ENCODE measurements at regions not wholly inside any gene's neighbourhood (a gene's known extent, or its start where the extent isn't known, plus 50 kb on each side); places are given as distances from the start of the nearest gene placed in this dataset.

DNA sequence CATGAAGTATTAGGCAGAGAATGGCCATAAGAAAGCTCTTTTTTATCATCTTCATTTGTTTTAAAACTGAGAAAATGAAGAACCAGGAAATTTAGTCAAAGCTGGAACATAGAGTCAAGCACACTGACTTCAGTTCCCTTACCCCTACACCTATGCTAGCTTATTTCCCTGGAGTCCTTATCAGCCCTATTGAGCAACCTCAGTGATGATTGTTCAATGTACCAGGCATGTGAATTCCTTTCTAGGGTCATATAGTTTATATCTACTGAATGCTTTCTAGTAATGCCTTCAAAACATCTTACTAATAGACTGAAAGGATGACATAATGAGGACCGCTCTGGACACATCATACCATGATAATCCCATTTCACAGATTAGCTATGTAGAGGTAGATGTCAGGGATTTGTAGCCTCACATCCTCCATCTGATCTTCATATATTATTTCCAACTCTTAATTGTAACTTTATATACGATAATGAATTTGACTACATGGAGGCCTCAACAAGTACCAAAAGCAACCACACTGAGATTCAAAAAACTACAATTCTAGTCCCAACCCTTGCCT is 460.4 kb upstream of the DYNLRB2 start:
- no peak for DNase-seq (ENCODE audit: low spot score)

DNA sequence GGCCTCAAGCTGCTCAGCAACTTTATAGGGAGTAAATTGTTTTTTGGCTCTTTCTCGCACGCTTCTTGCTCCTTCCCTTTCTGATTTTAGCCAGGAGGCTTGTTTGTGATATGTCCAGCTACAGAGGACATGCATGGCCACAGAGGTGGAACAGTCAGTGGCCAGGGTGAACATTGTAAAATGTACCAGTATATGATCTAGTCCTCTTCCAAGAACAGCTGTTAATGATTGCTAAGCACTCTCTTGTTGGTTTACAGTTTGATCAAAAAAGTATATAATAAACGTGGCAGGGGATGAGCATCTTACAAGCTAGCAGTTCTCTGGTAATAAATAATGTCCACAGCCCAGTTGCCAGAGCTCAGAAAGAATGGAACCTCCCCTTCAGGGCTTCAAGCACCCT is 461.7 kb upstream of the DYNLRB2 start:
- no peak for DNase-seq (ENCODE audit: low spot score)

DNA sequence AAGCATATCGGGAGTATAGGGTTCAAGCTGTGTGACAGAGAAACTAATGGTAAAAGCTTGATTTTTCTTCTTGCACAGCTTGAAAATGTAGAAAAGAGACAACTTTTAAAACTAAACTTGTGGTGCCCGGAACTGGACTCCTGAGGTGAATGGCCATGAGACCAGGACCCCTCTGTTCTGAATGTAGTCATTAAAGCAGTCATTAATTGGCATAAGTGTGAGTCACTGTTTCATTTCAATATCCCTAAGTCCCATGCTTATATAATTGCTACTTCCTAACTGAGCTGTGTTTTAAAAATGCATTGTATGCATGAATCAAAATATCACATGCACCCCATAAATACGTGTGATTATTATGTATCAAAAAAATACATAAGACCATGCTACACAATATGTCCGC is 463.1 kb upstream of the DYNLRB2 start:
- DNase-seq (ENCODE audit: low spot score): no peak

DNA sequence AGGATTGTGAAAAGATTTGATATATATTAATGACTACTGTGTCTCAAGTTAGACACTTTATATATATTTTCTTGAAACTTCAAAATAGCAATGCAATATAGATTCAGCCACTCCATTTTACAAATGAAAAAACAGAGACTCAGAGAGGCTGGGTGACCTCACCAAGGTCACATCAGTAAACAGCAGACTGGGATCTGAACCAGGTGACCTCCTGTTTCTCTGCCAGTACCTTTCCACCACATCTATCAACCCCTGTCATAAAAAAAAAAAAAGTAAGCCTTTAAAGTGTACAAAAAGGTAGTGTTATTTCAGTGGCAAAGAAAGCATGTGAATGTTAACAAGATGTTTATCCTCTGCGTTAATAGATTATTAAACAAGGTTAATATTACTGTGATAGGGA is 466.5 kb upstream of the DYNLRB2 start:
- no peak for DNase-seq (ENCODE audit: low spot score)

DNA sequence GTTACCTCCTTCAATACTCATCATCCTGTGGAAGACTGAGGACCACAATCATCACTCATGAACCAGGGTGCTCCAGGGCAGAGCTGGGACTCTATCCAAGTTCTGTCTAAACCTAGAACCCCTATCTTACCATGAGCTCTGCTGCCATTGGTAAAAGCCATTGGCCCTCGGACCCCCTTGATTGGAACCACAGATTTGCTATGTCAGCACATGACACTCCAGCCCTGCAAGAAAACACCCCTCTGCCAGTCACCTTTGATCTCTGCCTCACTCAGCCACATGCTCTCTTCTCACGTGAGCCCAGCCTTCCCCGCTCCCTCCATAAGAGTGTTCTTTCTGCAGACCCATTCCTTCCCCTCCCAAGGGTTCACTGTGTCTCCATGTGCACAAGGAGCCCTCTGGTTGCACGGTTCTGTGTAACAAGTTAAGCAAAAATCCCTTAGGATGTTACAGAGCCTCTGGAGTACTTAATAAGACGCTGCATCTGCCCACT is 468.8 kb upstream of the DYNLRB2 start:
- no peak for DNase-seq (ENCODE audit: low spot score)

DNA sequence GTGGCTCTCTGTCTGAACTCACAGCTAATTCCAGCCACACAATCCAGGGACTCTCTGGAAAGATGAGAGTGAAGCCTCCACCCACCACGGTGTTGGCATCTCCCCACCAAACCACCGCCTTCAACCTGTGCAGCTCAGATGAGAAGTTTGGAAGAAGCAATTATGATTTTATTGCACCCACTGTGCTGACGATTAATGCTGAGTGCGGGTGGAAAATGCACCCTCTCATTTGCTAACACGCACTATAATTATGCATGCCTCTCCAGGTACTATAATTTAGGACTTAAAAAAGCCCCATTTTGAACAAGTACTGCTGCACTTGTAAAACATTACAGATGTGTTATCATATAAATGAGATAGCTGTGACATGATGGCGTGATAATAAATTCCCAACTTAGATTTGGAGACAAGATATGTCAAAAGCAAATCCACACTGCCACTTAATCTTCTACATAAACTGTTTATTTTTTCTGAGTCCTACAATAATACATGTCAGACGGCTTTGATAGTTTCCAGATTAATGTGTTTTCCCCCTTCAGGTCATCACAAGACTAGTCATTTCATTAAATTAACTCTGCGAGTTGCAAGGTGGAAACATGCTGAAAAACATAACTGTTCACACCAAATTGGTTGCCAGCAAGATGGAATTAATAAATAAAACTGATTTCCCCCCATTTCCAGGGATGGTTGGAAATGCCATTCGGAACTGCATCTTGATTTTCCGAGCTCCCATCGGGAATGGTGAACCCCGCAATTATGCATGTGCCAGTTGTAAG is 466.5 kb upstream of the MAF start:
- DNase-seq (ENCODE audit: low spot score): no peak

DNA sequence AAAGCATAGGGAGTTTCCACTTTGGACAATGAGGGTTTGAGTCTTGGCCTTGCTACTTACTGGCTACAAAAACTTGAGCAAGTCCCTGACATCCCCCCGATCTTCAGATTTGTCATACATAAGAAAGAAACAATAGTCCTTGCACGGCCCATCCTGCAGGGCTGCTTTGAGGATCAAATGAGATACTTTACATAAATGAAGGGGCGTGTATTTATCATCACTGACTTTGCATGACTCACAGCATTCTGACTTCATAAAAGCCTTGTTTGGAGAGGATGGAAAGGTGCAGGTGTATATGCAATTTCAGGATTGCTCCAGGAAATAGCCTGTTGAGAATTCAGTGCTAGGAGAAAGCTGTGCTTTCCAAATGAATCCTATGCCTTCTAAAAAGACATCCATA is 465.0 kb upstream of the MAF start:
- no peak for DNase-seq (ENCODE audit: low spot score)

DNA sequence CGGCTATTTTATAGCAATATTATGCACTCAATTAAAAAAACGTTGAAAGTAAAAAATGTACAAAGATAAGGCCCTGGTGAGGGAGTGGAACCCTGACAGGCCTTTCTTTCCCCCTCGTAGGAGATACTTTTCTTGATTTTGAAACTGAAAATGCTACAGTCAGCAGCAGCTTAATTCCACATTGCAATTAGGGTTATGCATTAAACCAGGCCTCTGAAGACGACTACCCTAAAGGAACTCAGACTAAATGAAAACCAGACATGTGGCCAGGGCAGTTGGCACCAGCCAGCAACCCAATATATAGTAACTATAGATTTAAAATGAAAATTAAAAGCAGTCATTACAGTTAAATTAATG is 463.2 kb upstream of the MAF start:
- DNase-seq (ENCODE audit: low spot score): no peak

DNA sequence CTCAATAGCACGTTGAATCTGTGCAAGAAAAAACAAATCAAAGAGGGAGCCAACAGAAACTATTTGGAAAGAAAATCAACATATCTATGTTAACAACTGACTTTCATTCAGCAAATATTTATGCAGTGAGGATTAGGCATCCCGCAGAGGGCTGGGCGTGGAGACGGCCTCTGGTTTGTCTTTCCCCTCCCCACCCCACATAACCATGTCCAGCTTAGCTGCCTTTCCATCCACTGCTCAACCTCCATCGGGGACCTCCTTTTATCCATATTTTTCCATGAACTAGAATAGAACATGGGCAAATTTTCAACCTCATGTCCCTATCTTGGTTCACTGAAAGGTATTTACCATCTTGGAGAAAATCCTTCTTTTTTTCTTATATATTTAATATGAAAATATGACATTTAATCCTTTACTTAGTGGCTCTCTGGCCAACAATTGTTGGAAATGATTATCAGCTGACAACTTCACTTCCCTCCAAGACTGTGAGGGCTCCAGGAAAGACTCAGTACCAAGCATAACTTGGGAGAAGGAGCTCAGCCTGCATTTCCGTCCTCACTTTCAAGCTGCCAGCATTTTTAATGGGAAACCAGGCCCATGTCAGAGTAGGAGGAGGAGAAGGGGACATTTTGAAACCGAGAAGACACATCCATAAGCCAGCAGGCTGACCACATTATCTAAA is 462.6 kb upstream of the MAF start:
- no peak for DNase-seq (ENCODE audit: low spot score)

DNA sequence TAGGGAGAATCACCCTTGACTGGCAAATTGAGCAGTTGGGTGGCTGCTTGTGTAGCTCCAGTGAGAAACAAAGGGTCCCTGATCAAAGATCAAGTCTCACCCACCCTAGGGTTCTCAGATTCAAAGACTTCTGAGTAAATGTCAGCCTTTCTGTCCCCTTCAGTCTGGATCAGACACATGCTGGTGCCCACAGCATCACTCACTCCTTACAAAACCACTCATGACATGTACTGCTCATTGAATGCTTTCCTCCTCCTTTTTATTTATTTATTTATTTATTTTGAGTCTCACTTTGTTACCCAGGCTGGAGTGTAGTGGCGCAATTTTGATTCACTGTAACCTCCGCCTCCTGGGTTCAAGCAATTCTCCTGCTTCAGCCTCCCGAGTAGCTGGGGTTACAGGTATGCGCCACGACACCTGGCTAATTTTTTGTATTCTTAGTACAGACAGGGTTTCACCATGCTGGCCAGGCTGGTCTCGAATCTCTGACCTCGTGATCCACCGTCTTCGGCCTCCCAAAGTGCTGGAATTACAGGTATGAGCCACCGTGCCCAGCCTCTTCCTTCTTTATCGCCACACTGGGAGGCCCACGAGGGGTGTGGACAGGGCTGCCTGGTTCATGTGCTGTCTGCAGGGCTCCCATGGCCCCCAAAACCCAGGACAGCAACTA is 462.0 kb upstream of the MAF start:
- DNase-seq (ENCODE audit: low spot score): no peak

DNA sequence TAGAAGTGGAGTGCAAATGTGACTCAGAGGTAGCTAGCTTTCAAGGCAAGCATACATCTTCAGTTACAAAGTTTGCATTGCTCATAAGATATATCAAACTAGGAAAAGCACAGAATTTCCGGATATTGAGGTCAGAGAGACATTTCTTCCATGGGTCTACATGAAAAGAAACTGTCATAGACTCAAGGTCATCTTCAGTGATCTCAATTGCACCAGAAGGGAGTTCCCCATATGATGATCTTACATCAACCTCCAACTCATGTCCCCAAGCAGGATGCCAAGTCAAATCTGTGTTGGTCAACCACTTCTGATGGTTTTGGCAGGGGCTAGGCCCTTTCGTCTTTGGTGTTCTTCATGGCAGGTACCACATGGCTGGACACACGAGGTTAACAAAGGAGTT is 459.9 kb upstream of the MAF start:
- no peak for DNase-seq (ENCODE audit: low spot score)

DNA sequence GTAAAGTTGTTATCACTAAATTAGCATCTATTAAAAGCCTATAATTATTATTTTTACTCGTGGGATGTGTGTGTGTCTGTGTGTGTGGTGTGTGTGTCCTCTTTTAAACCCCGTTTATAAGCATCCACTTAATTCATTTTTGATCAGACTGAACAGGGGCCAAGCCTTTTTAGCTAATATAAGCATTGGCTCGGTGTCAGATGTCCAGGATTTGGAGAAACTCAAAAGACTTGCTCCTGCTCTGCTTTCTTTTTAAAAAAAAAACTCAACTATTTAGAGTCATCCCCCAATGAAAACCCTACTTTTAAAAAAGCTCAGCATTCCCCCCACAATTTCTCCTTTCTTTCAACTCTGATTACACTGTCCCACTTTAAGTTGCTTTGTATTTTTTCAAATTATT is 459.3 kb upstream of the MAF start:
- no peak for DNase-seq (ENCODE audit: low spot score)

DNA sequence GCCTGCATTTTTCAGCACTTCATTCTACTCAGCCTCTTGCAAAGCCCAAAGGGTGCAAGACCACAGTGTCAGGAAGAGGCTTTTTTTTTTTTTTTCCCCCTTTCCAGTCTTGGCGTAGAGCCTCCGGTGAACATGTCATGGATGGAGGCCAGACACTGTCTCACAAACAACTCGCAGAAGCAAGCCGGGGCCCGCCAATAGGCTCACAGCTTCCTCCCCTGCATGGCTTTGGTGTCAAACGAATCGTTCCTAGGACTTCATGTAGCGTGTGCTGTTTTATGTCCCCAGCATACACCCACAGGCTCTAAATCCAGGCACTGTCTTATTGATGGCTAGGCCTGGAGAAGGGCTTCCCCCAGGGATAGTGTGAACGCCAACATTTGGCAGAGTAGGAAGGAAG is 457.7 kb upstream of the MAF start:
- no peak for DNase-seq (ENCODE audit: low spot score)

DNA sequence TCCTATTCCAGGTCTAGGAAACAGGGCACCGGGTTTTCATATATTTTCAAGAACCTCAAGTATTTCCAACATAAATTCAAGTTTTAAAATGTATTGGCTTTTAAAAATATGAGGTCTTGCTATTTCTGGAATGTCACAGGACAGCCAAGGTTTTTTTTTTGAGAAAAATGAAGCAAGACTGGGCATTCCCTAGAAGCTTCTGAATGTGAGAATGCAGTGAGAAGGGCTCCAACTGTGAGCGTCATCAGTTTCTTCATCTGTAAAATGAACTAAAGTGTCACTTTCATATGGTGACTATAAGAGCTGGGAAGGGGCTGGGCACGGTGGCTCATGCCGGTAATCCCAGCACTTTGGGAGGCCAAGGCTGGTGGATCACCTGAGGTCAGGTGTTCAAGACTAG is 455.8 kb upstream of the MAF start:
- no peak for DNase-seq (ENCODE audit: low spot score)

DNA sequence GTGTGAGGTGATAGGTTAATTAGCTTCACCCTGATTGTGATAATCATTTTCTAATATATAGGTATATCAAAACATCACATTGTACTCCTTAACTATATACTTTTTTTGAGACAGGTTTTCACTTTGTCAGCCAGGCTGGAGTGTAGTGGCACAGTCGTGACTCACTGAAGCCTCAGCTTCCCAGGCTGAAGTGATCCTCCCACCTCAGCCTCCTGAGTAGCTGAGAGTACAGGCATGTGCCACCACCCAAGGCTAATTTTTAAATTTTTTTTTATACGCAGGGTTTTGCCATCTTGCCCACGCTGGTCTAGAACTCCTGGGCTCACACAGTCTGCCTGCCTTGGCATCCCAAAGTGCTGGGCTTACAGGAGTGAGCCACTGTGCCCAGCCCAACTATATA is 455.3 kb upstream of the MAF start:
- DNase-seq (ENCODE audit: low spot score): no peak

DNA sequence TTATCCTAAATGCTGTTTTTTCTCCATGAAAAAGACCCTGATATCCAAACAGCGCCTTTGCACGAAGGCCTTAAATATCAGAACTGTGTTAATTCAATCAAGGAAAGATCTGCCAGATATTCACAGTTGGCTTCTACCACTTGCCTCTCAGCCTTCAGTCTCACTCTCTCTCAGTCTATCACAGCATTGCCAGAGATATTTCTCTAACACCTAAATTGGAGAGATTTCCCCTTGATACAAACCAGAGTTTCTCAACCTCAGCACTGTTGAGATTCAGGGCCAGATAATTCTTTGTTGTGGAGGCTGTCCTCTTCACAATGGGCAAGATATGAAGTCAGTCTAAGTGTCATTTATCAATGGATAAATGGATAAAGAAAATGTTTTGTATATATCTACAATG is 454.1 kb upstream of the MAF start:
- no peak for DNase-seq (ENCODE audit: low spot score)

DNA sequence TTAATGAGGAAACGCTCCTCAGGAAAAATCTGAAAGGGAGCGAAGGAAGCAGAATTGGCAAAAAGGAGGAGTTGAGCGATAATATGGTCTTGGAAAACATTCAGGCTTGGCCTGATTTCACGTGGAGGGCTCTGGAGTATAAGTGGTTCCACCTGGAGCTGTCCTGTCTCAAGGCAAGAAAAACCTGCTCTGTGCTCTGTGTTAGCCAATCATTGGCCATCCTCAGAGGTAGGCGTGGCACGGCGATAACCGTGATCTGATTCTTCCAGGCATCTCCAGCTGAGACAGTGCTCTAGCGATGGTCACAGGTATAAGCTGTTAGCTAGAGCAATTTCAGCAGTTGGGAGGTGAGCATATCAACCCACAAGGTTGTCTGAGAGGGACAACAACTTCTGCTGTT is 450.5 kb upstream of the MAF start:
- DNase-seq (ENCODE audit: low spot score): no peak

DNA sequence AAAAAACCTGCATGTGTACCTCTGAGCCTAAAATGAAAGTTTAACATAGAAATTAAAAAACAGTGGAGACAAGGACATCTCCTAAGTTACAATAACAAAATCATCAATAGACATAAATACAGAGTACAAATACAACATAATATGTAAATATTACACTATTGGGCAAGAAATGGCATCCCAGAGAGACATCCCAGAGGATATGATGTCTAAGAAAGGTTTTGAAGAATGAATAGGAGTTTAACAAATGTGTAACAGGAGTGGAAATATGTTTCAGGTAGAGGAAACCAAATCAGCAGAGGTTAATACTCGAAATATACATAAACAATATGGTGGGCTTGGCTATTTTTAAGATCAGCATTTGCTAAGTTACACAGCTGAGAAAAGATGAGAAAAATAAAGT is 447.7 kb upstream of the MAF start:
- DNase-seq (ENCODE audit: low spot score): no peak

DNA sequence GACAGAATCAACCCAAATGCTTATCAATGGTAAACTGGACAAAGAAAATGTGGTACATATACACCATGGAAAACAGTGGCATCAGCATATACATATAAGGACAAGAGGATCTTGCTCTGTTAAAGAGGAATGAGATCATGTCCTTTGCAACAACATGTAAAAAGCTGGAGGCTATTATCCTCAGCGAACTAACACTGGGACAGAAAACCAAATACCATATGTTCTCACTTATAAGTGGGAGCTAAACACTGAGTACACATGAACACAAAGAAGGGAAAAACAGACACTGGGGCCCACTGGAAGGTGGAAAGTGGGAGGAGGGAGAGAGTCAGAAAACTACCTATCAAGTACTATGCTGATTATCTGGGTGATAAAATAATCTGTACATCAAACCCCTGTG is 447.3 kb upstream of the MAF start:
- no peak for DNase-seq (ENCODE audit: low spot score)

DNA sequence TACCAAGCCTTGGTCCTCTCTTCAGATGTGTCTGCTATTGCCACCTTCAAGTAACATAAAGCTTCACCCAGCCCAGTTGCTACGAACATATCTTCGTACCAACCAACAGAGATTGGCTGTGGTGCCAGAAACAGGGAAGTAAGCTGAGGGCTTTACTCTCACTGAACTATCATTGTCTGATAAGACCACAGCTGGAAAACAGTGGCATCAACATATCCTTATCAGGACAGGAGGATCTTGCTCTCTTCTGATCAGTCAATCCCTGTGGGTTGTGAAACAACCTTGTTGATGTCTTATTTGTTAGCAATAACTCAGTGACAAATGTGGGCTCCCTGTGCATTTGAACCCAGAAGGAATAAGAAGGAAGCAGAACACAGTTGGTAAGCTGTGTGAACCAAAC is 446.3 kb upstream of the MAF start:
- DNase-seq (ENCODE audit: low spot score): no peak

DNA sequence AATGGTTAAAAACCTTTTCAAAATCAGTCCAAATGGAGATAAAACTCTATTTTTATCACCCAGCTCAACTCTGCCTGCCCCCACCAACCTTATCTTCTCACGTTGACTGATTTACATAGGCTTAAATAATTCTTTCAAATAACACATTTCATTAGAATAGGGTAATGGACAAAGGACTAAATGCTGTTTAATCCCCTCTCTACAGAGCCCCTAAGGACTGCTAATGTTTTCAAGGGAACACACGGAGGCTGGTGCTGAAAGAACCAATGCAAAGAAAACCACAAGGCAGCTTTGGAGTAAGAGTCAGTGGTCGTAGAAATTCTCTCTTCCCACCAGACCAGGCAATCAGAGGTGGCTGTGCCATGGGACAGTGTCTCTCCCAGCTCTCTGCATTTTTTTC is 445.7 kb upstream of the MAF start:
- no peak for DNase-seq (ENCODE audit: low spot score)

DNA sequence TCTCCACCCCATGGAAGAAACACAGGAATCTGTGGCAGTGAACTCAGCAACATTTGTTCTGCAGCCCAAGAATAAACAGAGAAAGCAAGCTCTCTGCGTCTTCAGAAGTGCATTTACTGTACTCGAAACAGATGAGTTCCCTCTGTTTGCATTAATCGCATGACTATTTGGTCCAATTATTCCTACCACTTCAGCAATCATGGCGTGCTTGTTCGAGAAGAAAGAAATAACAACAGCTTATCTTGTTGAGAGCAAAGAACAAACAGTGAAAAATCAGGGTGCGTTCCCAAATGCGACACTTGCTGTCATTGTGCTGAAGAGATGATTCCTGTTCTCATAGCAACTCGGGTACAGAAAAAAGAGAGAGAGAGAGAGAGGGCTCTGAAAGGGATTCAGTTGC is 445.3 kb upstream of the MAF start:
- no peak for DNase-seq (ENCODE audit: low spot score)

DNA sequence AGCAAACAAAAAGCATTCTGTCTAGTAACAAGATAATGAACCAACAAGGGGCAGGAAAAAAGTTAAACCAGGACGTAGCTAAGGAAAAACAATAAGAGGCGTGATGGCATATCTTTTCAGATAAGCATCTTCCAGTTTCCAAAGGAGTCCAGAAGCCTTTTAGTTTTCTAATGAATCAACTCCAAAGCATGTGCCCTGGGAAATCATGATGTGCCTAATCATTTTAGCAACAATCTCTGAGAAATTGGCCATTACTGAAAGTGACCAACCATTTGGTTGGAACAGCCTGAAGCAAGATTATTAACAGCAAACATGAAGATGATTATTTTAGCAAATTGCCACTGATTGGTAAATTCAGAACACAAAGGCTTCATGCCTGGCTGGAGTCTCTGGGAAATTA is 440.9 kb upstream of the MAF start:
- DNase-seq (ENCODE audit: low spot score): no peak

Measured in CD4-positive, alpha-beta T cell treated with Interleukin-6 at 100 ng/mL for 8 hours (primary cell).